Panc1 (cell line): ENCODE measurements at regions not wholly inside any gene's neighbourhood (a gene's known extent, or its start where the extent isn't known, plus 50 kb on each side); places are given as distances from the start of the nearest gene placed in this dataset.

Source experiments
- ATAC-seq: fragments of 200-7000 bp; cut with Tn5 transposase; 2 replicates; pipeline ENCODE4 v1.9.1; 2020; ENCODE audit warnings: mild to moderate bottlenecking, moderate library complexity
- BruUV-seq: library from RNA; stranded (reverse); fragments of 400-500 nt; replicated peaks from 2 replicates; lab custom pipeline; 2021; lab: Mats Ljungman, UMichigan
- CTCF ChIA-PET: fragments of 300-600 bp; sonication (Branson Sonifier 250); formaldehyde crosslinking; loops from one replicate; lab custom pipeline; 2022; ENCODE audit warnings: antibody characterized with exemption; lab: Charles Lee
- POLR2A ChIA-PET: fragments of 300-600 bp; sonication (Branson Sonifier 250); formaldehyde crosslinking; loops from one replicate; lab custom pipeline; 2022; ENCODE audit warnings: antibody characterized with exemption; lab: Charles Lee
- DNase-seq: peaks from one replicate; pipeline ENCODE4 v3.0.0-alpha.2; 2010; ENCODE audit warnings: low read depth, low spot score
- H3K27ac ChIP-seq: 2 replicates; pipeline ENCODE4 v1.5.1; 2011; ENCODE audit warnings: mild to moderate bottlenecking, low read length, inconsistent platforms
- H3K27me3 ChIP-seq: fragments of 200-500 bp; sonication (Bioruptor generic); 2 replicates; pipeline ENCODE4 v1.6.0; 2014; ENCODE audit warnings: low read length, inconsistent platforms; ENCODE audit not compliant: control insufficient read depth, insufficient read depth
- H3K36me3 ChIP-seq: fragments of 200-500 bp; sonication (Bioruptor generic); 2 replicates; pipeline ENCODE4 v1.5.1; 2014; ENCODE audit warnings: inconsistent platforms, mild to moderate bottlenecking, low read length, moderate library complexity; ENCODE audit not compliant: control insufficient read depth, insufficient read depth
- H3K4me1 ChIP-seq: 2 replicates; pipeline ENCODE4 v1.5.1; 2011; ENCODE audit warnings: inconsistent platforms, mild to moderate bottlenecking, low read length, moderate library complexity; ENCODE audit not compliant: control insufficient read depth, insufficient read depth
- H3K4me3 ChIP-seq, 2 experiments: 2 replicates each; pipeline ENCODE4 v1.5.1; 2011 to 2012; ENCODE audit warnings: low read depth in 2 of 2, low read length in 2 of 2, mild to moderate bottlenecking in 2 of 2, inconsistent platforms in 1 of 2, moderate library complexity in 1 of 2
- H3K9me3 ChIP-seq: fragments of 200-500 bp; sonication (Bioruptor generic); 2 replicates; pipeline ENCODE4 v1.5.1; 2014; ENCODE audit warnings: low read depth, mild to moderate bottlenecking, inconsistent platforms, low read length, moderate library complexity; ENCODE audit not compliant: control insufficient read depth, insufficient read depth
- CTCF ChIP-seq: fragments of 450-650 bp; IDR thresholded peaks from 2 replicates; pipeline ENCODE4 v1.5.1; 2017; ENCODE audit warnings: mild to moderate bottlenecking
- POLR2AphosphoS5 ChIP-seq: IDR thresholded peaks from 2 replicates; pipeline ENCODE4 v1.6.1; 2012; ENCODE audit warnings: mild to moderate bottlenecking, low read depth, low read length, moderate library complexity
- SIN3A ChIP-seq: IDR thresholded peaks from 2 replicates; pipeline ENCODE4 v1.6.1; 2012; ENCODE audit warnings: low read depth, mild to moderate bottlenecking, low read length, moderate library complexity, borderline replicate concordance; ENCODE audit not compliant: insufficient read depth
- TCF7L2 ChIP-seq: IDR thresholded peaks from 2 replicates; pipeline ENCODE4 v1.6.1; 2011; ENCODE audit warnings: mild to moderate bottlenecking, low read depth, low read length, inconsistent platforms
- in situ Hi-C: cut with HindIII; loops from 2 replicates; pipeline ENCODE4 v1.10.0; 2016; ENCODE audit warnings: low sequenced_read_pairs, low pct_unique_long_range_greater_than_20kb
- intact Hi-C: fragments of 100-400 bp; cut with micrococcal nuclease; formaldehyde crosslinking; loops from one replicate; pipeline ENCODE4 v1.10.0; 2022; ENCODE audit not compliant: unreplicated experiment
- TF ChIP-seq, protein P1 (sequence below), 2 experiments: IDR thresholded peaks; 2 replicates each; pipeline ENCODE4 v1.6.1; 2011 to 2012; ENCODE audit warnings: low read depth in 2 of 2, control low read depth in 1 of 2, low read length in 1 of 2, mild to moderate bottlenecking in 1 of 2, moderate library complexity in 1 of 2; ENCODE audit not compliant: insufficient read depth in 1 of 2

GRCh38 chr6:91340896-91341395 is 754.1 kb upstream of the MAP3K7 start:
- Histone ChIP-seq H3K27ac (no peak overlapping the region), H3K36me3 (no peaks in the 10 kb centered on the region), H3K4me3 (no peak overlapping the region), H3K4me1 (no peaks in the 10 kb centered on the region), H3K9me3 (no peaks in the 10 kb centered on the region), H3K27me3 (no peaks in the 10 kb centered on the region)
- in situ Hi-C loops = no loop called here
- no peak for TF ChIP-seq CTCF
- no peak for TF ChIP-seq POLR2AphosphoS5
- TF ChIP-seq SIN3A = no peak
- TF ChIP-seq, protein P1, sequence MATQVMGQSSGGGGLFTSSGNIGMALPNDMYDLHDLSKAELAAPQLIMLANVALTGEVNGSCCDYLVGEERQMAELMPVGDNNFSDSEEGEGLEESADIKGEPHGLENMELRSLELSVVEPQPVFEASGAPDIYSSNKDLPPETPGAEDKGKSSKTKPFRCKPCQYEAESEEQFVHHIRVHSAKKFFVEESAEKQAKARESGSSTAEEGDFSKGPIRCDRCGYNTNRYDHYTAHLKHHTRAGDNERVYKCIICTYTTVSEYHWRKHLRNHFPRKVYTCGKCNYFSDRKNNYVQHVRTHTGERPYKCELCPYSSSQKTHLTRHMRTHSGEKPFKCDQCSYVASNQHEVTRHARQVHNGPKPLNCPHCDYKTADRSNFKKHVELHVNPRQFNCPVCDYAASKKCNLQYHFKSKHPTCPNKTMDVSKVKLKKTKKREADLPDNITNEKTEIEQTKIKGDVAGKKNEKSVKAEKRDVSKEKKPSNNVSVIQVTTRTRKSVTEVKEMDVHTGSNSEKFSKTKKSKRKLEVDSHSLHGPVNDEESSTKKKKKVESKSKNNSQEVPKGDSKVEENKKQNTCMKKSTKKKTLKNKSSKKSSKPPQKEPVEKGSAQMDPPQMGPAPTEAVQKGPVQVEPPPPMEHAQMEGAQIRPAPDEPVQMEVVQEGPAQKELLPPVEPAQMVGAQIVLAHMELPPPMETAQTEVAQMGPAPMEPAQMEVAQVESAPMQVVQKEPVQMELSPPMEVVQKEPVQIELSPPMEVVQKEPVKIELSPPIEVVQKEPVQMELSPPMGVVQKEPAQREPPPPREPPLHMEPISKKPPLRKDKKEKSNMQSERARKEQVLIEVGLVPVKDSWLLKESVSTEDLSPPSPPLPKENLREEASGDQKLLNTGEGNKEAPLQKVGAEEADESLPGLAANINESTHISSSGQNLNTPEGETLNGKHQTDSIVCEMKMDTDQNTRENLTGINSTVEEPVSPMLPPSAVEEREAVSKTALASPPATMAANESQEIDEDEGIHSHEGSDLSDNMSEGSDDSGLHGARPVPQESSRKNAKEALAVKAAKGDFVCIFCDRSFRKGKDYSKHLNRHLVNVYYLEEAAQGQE (IDR thresholded peaks at IDR 0.05; ENCODE audit: insufficient read depth in 1 of 2, low read depth in 2 of 2, low read length in 1 of 2) = no peak
- no peak for TF ChIP-seq TCF7L2
- POLR2A ChIA-PET = no interaction called here
- CTCF ChIA-PET = no interaction called here
- BruUV-seq = no TSS peak
- DNase-seq (no peak), ATAC-seq (no peak)
- intact Hi-C loops = no loop called here

GRCh38 chr6:91337967-91338366 is 751.1 kb upstream of the MAP3K7 start:
- in situ Hi-C loops (no loop called here), intact Hi-C loops (no loop called here)
- H3K27ac ChIP-seq = no peak overlapping the region
- DNase-seq = no peak
- BruUV-seq = no TSS peak
- ChIA-PET POLR2A (no interaction called here), CTCF (no interaction called here)
- H3K4me3 ChIP-seq = no peak overlapping the region
- no peaks in the 10 kb centered on the region for H3K36me3 ChIP-seq
- TF ChIP-seq TCF7L2 (no peak), SIN3A (no peak), CTCF (no peak; the same call in 1 of the 2 replicates)
- TF ChIP-seq, protein P1 (IDR thresholded peaks at IDR 0.05; ENCODE audit: insufficient read depth in 1 of 2, low read depth in 2 of 2, low read length in 1 of 2) = no peak
- H3K9me3 ChIP-seq = no peaks in the 10 kb centered on the region
- H3K4me1 ChIP-seq = no peaks in the 10 kb centered on the region
- ATAC-seq = no peak
- no peaks in the 10 kb centered on the region for H3K27me3 ChIP-seq
